ENCODE measurements at regions not wholly inside any gene's neighbourhood (a gene's known extent, or its start where the extent isn't known, plus 50 kb on each side); places are given as distances from the start of the nearest gene placed in this dataset.

DNA sequence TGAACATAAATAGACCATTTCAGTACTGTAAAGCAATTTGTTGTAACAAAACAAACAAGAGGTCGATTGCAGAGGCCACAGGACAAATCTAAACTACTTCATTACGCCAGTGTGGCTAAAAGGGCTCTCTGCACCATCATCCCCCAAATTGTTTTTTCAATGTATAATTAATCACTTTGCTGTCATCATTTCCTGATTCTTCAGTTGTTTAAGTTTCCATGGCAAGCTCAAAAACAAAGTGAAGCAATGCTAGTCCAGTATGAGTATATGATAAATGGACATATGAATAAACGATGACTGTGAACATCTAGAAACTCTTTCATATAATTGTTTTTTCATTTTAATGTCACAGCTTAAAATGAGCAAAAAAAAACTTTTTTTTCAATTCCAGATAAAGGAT, 235.4 kb upstream of the FGF13 start:
- no peak overlapping the region for H2AFZ ChIP-seq (ENCODE audit: low read length)
- H3K9me3 ChIP-seq (ENCODE audit: low read length), result no peaks in the 10 kb centered on the region
- no peaks in the 10 kb centered on the region for H3K36me3 ChIP-seq (ENCODE audit: low read depth, low read length)
- H3K4me2 ChIP-seq (ENCODE audit: low read length), result no peak overlapping the region
- H3K4me1 ChIP-seq (ENCODE audit: insufficient read depth, low read length), result peaks cover 14% of the 10 kb centered on the region
- ChIA-PET CTCF (no interaction called here), POLR2A (ENCODE audit: unreplicated experiment) (no interaction called here)
- H3F3A ChIP-seq (ENCODE audit: low read length, unreplicated experiment), result no peaks in the 10 kb centered on the region
- H3K4me3 ChIP-seq (ENCODE audit: low read length), result no peak overlapping the region
- BruUV-seq (replicated peaks), result no TSS peak
- ATAC-seq (no peak), DNase-seq (peak; percentile 24)
- no peak for TF ChIP-seq EZH2phosphoT487 (IDR thresholded peaks at IDR 0.05; ENCODE audit: borderline replicate concordance, low read length)
- TF ChIP-seq, protein P1, sequence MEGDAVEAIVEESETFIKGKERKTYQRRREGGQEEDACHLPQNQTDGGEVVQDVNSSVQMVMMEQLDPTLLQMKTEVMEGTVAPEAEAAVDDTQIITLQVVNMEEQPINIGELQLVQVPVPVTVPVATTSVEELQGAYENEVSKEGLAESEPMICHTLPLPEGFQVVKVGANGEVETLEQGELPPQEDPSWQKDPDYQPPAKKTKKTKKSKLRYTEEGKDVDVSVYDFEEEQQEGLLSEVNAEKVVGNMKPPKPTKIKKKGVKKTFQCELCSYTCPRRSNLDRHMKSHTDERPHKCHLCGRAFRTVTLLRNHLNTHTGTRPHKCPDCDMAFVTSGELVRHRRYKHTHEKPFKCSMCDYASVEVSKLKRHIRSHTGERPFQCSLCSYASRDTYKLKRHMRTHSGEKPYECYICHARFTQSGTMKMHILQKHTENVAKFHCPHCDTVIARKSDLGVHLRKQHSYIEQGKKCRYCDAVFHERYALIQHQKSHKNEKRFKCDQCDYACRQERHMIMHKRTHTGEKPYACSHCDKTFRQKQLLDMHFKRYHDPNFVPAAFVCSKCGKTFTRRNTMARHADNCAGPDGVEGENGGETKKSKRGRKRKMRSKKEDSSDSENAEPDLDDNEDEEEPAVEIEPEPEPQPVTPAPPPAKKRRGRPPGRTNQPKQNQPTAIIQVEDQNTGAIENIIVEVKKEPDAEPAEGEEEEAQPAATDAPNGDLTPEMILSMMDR (conservative IDR thresholded peaks at IDR 0.05; ENCODE audit: low read depth, low read length), result no peak
- no peak for TF ChIP-seq EZH2 (IDR thresholded peaks at IDR 0.05; ENCODE audit: low read length, unreplicated experiment)
- H3K79me2 ChIP-seq (ENCODE audit: low read length), result no peaks in the 10 kb centered on the region
- no peak overlapping the region for H3K27ac ChIP-seq (ENCODE audit: low read length)
- intact Hi-C loops (cut with micrococcal nuclease), result no loop called here
- no peak overlapping the region for H3K9ac ChIP-seq (ENCODE audit: low read length)
- no peaks in the 10 kb centered on the region for H3K27me3 ChIP-seq (ENCODE audit: low read length)
- H3K9me2 ChIP-seq (replicated peaks; ENCODE audit: low read length), result no peaks in the 10 kb centered on the region
- no peaks in the 10 kb centered on the region for H4K20me1 ChIP-seq (ENCODE audit: low read length)

DNA sequence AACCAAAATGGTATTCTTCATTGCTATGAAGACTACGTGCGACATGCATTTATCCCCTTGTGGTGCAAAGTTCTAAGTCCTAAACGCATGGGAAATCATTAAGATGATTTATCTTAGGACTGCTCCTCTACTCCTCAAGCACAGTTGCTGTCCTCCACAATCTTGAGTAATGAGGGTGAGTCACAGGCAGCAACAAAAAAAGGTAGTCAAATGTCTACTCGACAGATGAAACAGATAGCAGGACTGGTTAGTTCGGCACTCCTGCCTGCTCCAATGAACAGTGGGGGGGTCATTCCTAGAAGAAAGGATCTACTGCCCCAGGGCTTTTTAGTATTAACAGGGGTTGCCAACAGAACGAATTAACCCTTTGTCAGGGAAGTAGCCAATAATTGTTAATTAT, 233.7 kb upstream of the FGF13 start:
- TF ChIP-seq EZH2phosphoT487 (IDR thresholded peaks at IDR 0.05; ENCODE audit: borderline replicate concordance, low read length) (no peak), EZH2 (IDR thresholded peaks at IDR 0.05; ENCODE audit: low read length, unreplicated experiment) (no peak)
- TF ChIP-seq, protein P1 (conservative IDR thresholded peaks at IDR 0.05; ENCODE audit: low read depth, low read length), result no peak
- H3K9me2 ChIP-seq (replicated peaks; ENCODE audit: low read length), result no peaks in the 10 kb centered on the region
- H3K9me3 ChIP-seq (ENCODE audit: low read length), result no peaks in the 10 kb centered on the region
- BruUV-seq (replicated peaks), result no TSS peak
- H3K27me3 ChIP-seq (ENCODE audit: low read length), result no peaks in the 10 kb centered on the region
- H3K4me1 ChIP-seq (ENCODE audit: insufficient read depth, low read length), result peaks cover 14% of the 10 kb centered on the region
- no peak overlapping the region for H3K4me3 ChIP-seq (ENCODE audit: low read length)
- H3K9ac ChIP-seq (ENCODE audit: low read length), result no peak overlapping the region
- ChIA-PET CTCF (no interaction called here), POLR2A (ENCODE audit: unreplicated experiment) (no interaction called here)
- H2AFZ ChIP-seq (ENCODE audit: low read length), result no peak overlapping the region
- no peaks in the 10 kb centered on the region for H3K79me2 ChIP-seq (ENCODE audit: low read length)
- no peak overlapping the region for H3K27ac ChIP-seq (ENCODE audit: low read length)
- ATAC-seq (peak; percentile 70), DNase-seq (peak; percentile 81)
- peak overlapping the region; percentile 6; the same call in 1 of the 2 replicates for H3K4me2 ChIP-seq (ENCODE audit: low read length)
- intact Hi-C loops (cut with micrococcal nuclease), result no loop called here
- H3K36me3 ChIP-seq (ENCODE audit: low read depth, low read length), result no peaks in the 10 kb centered on the region
- no peaks in the 10 kb centered on the region for H4K20me1 ChIP-seq (ENCODE audit: low read length)
- no peaks in the 10 kb centered on the region for H3F3A ChIP-seq (ENCODE audit: low read length, unreplicated experiment)

DNA sequence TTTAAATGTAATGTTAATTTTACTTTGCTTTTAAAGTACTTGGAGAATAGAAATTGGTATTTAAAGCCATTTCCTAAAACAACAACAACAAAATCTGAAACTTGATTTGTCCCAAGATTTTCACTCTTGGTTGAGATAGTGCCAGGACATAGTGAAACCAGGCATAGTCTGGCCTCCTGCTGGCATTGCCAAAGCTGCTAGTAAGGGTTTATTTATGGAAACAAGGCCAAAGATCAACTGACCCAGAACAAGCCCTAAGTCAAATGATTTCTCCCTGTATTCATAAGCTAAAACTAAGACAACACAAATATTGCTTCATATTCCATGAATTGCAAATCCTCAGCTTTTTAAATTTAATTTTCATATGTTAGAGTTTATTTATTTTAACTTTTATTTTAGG, 227.5 kb upstream of the FGF13 start:
- H3K4me2 ChIP-seq (ENCODE audit: low read length), result no peak overlapping the region
- H3K79me2 ChIP-seq (ENCODE audit: low read length), result no peaks in the 10 kb centered on the region
- H3K4me3 ChIP-seq (ENCODE audit: low read length), result no peak overlapping the region
- DNase-seq (no peak), ATAC-seq (no peak)
- no TSS peak for BruUV-seq (replicated peaks)
- H3K27ac ChIP-seq (ENCODE audit: low read length), result no peak overlapping the region
- H2AFZ ChIP-seq (ENCODE audit: low read length), result no peak overlapping the region
- POLR2A ChIA-PET (ENCODE audit: unreplicated experiment), result no interaction called here
- no peaks in the 10 kb centered on the region for H3K27me3 ChIP-seq (ENCODE audit: low read length)
- H3F3A ChIP-seq (ENCODE audit: low read length, unreplicated experiment), result no peaks in the 10 kb centered on the region
- no peaks in the 10 kb centered on the region for H3K9me3 ChIP-seq (ENCODE audit: low read length)
- no peaks in the 10 kb centered on the region for H4K20me1 ChIP-seq (ENCODE audit: low read length)
- CTCF ChIA-PET, result no interaction called here
- H3K4me1 ChIP-seq (ENCODE audit: insufficient read depth, low read length), result no peaks in the 10 kb centered on the region
- TF ChIP-seq, protein P1 (conservative IDR thresholded peaks at IDR 0.05; ENCODE audit: low read depth, low read length), result no peak
- no peak for TF ChIP-seq EZH2phosphoT487 (IDR thresholded peaks at IDR 0.05; ENCODE audit: borderline replicate concordance, low read length)
- no peak for TF ChIP-seq EZH2 (IDR thresholded peaks at IDR 0.05; ENCODE audit: low read length, unreplicated experiment)
- intact Hi-C loops (cut with micrococcal nuclease), result no loop called here
- H3K36me3 ChIP-seq (ENCODE audit: low read depth, low read length), result no peaks in the 10 kb centered on the region
- H3K9me2 ChIP-seq (replicated peaks; ENCODE audit: low read length), result no peaks in the 10 kb centered on the region
- no peak overlapping the region for H3K9ac ChIP-seq (ENCODE audit: low read length)
